ENCODE measurements at regions not wholly inside any gene's neighbourhood (a gene's known extent, or its start where the extent isn't known, plus 50 kb on each side); places are given as distances from the start of the nearest gene placed in this dataset.

- TF ChIP-seq EZH2 (IDR thresholded peaks at IDR 0.05; ENCODE audit: low read length) (no peak), CTCF (optimal IDR thresholded peaks at IDR 0.05 in 1 of 3, IDR thresholded peaks at IDR 0.05 in 1 of 3, conservative IDR thresholded peaks at IDR 0.05 in 1 of 3; ENCODE audit: extremely low read depth in 1 of 3, insufficient read depth in 2 of 3, low read length in 3 of 3) (no peak)
- Histone ChIP-seq H2AFZ (ENCODE audit: control insufficient read depth, low read length) (no peak overlapping the region), H3K27me3 (ENCODE audit: control insufficient read depth, extremely low read depth, insufficient read depth, low read length) (no peaks in the 10 kb centered on the region), H3K27ac (ENCODE audit: control insufficient read depth, insufficient read depth, low read length) (no peak overlapping the region), H3K9me3 (ENCODE audit: control insufficient read depth, low read depth, low read length) (no peaks in the 10 kb centered on the region), H3K79me2 (ENCODE audit: control insufficient read depth, insufficient read depth, low read length) (no peaks in the 10 kb centered on the region), H4K20me1 (ENCODE audit: control insufficient read depth, extremely low read depth, insufficient read depth, low read length) (no peaks in the 10 kb centered on the region), H3K36me3 (ENCODE audit: control insufficient read depth in 2 of 2, extremely low read depth in 1 of 2, insufficient read depth in 2 of 2, low read length in 2 of 2) (no peaks in the 10 kb centered on the region), H3K4me3 (ENCODE audit: control insufficient read depth in 2 of 3, extremely low read depth in 1 of 3, insufficient read depth in 2 of 3, low read depth in 1 of 3, low read length in 3 of 3) (no peak overlapping the region), H3K9me1 (ENCODE audit: control insufficient read depth, extremely low read depth, insufficient read depth, low read length) (no peaks in the 10 kb centered on the region), H3K4me1 (ENCODE audit: control insufficient read depth, extremely low read depth, insufficient read depth, low read length) (no peaks in the 10 kb centered on the region), H3K4me2 (ENCODE audit: control insufficient read depth, extremely low read depth, insufficient read depth, low read depth, low read length) (no peak overlapping the region), H3K9ac (ENCODE audit: control insufficient read depth, extremely low read depth, insufficient read depth, low read length) (no peak overlapping the region)
- dilution Hi-C loops (cut with MboI; ENCODE audit: extremely low pct_ligation_motif_present, low sequenced_read_pairs), result no loop called here
- no peak for DNase-seq (ENCODE audit: low read depth, low spot score)
- no peak for FAIRE-seq
Measured at GRCh38 chr4:123104310-123105025, 182.1 kb upstream of the NUDT6 start.

- Histone ChIP-seq H3K9me1 (ENCODE audit: control insufficient read depth, extremely low read depth, insufficient read depth, low read length) (no peaks in the 10 kb centered on the region), H3K4me1 (ENCODE audit: control insufficient read depth, extremely low read depth, insufficient read depth, low read length) (no peaks in the 10 kb centered on the region), H3K9me3 (ENCODE audit: control insufficient read depth, low read depth, low read length) (no peaks in the 10 kb centered on the region), H4K20me1 (ENCODE audit: control insufficient read depth, extremely low read depth, insufficient read depth, low read length) (no peaks in the 10 kb centered on the region), H2AFZ (ENCODE audit: control insufficient read depth, low read length) (no peak overlapping the region), H3K36me3 (ENCODE audit: control insufficient read depth in 2 of 2, extremely low read depth in 1 of 2, insufficient read depth in 2 of 2, low read length in 2 of 2) (no peaks in the 10 kb centered on the region), H3K4me2 (ENCODE audit: control insufficient read depth, extremely low read depth, insufficient read depth, low read depth, low read length) (no peak overlapping the region), H3K9ac (ENCODE audit: control insufficient read depth, extremely low read depth, insufficient read depth, low read length) (no peak overlapping the region), H3K4me3 (ENCODE audit: control insufficient read depth in 2 of 3, extremely low read depth in 1 of 3, insufficient read depth in 2 of 3, low read depth in 1 of 3, low read length in 3 of 3) (no peak overlapping the region), H3K27me3 (ENCODE audit: control insufficient read depth, extremely low read depth, insufficient read depth, low read length) (no peaks in the 10 kb centered on the region), H3K27ac (ENCODE audit: control insufficient read depth, insufficient read depth, low read length) (no peak overlapping the region), H3K79me2 (ENCODE audit: control insufficient read depth, insufficient read depth, low read length) (no peaks in the 10 kb centered on the region)
- DNase-seq (ENCODE audit: low read depth, low spot score) (no peak), FAIRE-seq (no peak)
- dilution Hi-C loops (cut with MboI; ENCODE audit: extremely low pct_ligation_motif_present, low sequenced_read_pairs), result no loop called here
- TF ChIP-seq CTCF (optimal IDR thresholded peaks at IDR 0.05 in 1 of 3, IDR thresholded peaks at IDR 0.05 in 1 of 3, conservative IDR thresholded peaks at IDR 0.05 in 1 of 3; ENCODE audit: extremely low read depth in 1 of 3, insufficient read depth in 2 of 3, low read length in 3 of 3) (no peak), EZH2 (IDR thresholded peaks at IDR 0.05; ENCODE audit: low read length) (no peak)
Measured at GRCh38 chr4:123105026-123105420, 182.6 kb upstream of the NUDT6 start.

All from keratinocyte (primary cell).